Stimulated activated CD8-positive, alpha-beta memory T cell treated with anti-CD3 and anti-CD28 coated beads, Interleukin-7, amount 100 ng/mL, for 48 hours (primary cell): ENCODE measurements at regions not wholly inside any gene's neighbourhood (a gene's known extent, or its start where the extent isn't known, plus 50 kb on each side); places are given as distances from the start of the nearest gene placed in this dataset.
"Not testable (repeated sequence)": the region's sequence is repeated elsewhere in the genome, so short reads cannot be mapped to it uniquely, and the experiment has no call there.

Experiments used
- DNase-seq, 2 donors: peaks; one replicate each; pipeline ENCODE4 v3.0.0-alpha.2; 2020; ENCODE audit warnings: low read depth in 1 of 2; ENCODE audit errors: extremely low read depth in 1 of 2

DNA sequence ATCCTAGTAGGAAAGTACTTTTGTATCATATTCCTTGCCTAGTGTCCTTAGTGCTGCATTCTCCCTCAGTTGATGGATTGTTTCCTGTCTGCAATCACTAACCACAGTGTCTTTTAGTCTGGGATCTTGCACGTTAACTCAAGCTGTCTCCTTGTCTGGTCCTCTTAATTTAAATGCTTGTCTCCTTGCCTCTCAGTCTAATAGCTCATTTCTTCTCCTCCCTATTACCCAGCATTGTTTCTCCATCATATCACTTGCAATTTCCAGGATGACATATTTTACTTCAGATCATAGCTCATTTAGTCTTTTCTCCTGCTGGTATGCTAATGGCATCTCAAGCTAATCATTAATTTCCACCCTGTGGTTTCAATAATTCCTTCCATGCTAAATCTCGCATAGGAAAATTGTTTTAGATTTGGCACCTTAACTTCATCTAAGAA is 2052.0 kb upstream of the C9orf72 start:
- DNase-seq = no peak

DNA sequence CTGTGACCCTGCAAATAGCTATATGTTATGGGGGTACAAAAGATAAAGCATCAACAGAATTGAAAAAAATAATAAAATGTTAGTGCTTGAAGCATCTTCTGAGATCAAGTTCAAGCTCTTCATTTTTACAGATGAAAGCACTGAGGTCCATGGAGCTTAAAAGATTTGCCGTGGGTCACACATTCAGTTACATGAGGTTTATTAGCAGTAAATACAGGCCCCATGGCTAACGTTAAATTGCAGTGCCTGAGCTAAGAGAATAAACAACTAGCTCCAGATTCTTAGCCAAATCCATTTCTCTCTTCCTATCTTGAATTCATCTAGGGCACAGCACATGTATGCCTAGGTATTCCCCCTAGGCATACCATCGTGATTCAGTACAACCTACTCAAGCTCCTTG is 2052.7 kb upstream of the C9orf72 start:
- no peak for DNase-seq

DNA sequence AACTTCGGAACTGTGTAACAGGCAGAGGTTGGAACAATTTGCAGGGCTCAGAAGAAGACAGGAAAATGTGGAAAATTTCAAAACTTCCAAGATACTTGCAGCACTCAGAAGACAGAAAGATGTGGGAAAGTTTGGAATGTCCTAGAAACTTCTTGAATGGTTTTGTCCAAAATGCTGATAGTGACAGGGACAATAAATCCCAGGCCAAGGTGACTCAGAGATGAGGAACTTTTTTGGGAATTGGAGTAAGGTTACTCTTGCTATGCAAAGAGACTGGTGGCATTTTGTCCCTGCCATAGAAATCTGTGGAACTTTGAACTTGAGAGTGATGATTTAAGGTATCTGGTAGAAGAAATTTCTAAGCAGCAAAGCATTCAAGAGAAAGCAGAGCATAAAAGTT is 2055.6 kb upstream of the C9orf72 start:
- not testable (repeated sequence) for DNase-seq

DNA sequence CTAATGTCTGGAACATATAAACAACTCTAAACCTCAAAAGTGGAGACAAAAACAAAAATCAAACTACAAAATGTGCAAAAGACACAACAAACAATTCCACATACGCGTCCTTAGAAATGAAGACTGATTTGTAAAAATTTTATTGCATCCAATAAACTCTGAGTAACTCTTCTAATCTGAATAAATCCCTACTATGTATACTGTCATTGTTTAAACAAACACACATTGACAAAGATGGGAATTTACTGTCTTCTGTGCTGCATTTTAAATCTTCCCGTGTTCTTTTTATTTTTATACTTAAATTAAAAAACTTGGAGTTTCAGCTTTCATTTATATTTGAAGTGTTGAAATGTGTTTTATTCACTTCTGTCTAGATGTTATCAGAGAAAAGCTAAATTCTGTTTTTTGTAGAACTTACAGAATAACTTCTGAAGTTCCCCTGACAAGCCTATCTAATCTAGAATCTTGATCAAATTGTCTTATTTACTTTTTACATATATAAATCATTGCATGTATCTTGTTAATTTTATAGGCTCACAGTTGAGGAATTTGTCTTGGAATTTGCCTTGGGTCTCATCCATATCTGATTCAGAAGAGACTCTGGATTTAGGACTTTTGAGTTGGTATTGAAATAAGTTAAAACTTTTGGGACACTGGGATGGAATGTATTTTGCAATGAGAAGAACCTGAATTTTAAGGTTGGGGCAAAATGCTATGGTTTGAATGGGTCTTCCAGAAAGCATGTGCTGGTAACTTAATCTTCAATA is 2064.4 kb upstream of the C9orf72 start:
- DNase-seq = no peak

DNA sequence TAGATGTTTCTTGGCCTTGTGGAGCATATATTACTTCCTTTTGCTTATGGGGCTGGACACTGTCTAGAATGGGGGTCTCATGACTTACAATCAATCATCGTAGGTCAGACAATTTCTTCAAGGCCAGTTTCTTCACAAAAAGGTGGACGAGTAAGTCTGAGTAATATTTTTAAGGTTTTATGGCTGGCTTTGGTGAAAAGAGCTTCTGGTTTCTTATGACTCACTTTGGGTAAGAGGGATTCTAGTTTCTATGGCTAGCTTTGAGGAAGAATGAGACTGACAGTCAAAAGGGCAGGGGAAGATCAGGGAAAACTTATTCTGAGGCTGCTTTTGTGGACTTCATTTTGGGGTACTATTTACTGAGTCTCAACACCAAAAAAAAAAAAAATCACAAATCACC is 2067.2 kb upstream of the C9orf72 start:
- no peak for DNase-seq

DNA sequence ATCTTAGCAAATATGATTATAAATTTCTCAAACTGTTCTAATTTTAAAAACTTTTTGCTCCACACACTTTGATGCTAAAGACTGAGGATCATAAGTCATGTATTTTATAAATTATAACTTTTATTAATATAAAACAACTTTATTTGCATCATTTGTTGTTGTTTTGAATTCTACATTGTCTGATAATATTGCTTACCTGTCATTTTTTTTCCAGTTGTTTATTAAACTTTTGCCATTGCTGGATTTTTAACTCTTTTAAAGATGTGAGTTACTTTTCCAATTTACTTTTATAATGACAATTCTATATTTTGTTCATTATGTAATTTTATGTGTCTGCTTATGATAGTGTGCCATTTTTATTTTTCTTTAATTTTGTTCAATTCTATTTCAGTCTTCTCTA is 2071.2 kb upstream of the C9orf72 start:
- DNase-seq = no peak

DNA sequence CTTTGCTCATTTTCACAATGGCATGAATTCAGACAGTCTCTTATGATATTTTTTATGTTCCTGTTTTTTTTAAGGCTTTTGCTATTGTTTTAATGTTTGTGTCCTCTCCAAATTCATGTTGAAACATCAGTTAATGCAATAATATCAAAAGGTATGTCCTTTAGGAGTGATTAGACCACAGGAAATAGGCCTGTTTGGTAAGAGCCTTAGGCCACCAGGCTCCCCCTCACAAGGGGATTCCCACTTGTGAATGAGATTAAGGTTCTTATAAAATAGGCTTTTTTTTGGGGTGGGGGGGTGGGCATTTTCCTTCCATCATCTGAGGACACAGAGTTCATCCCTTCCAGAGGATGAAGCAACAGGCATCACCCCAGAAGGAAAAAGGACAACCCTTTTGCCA is 2074.2 kb upstream of the C9orf72 start:
- no peak for DNase-seq

DNA sequence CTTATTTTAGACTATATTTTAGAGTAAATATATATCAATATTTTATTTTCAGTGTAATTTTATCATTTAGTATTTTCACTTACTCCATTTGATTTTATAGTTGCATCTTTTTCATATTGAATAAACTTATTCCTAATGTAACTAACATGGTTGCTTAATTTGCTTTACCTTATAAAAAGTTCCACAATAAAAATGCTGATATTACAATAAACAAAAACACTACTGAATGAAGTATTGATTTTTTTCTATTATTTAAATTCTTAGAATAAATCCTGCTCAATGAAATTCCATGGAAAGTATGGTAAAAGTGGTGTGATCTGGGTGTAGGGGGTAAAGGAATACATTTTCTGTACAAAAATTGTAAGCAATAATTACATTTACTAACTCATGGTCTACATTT is 2074.9 kb upstream of the C9orf72 start:
- DNase-seq = no peak

DNA sequence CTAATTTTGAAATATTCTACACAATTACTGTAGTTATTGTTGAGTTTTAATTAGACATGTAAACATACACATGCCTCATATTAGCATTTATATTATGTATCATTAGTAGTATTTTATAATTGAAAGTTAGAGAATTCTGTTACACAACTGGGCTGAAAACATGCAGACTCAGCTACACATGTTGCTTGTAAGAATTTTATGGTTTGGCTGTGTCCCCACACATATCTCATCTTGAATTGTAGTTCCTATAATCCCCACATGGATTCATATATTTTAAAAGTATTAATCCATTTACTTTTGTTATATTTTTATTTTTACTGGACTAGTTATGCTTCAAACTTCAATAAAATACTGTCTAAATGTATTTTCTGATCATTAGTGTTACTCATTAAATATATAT is 2075.3 kb upstream of the C9orf72 start:
- DNase-seq = no peak

DNA sequence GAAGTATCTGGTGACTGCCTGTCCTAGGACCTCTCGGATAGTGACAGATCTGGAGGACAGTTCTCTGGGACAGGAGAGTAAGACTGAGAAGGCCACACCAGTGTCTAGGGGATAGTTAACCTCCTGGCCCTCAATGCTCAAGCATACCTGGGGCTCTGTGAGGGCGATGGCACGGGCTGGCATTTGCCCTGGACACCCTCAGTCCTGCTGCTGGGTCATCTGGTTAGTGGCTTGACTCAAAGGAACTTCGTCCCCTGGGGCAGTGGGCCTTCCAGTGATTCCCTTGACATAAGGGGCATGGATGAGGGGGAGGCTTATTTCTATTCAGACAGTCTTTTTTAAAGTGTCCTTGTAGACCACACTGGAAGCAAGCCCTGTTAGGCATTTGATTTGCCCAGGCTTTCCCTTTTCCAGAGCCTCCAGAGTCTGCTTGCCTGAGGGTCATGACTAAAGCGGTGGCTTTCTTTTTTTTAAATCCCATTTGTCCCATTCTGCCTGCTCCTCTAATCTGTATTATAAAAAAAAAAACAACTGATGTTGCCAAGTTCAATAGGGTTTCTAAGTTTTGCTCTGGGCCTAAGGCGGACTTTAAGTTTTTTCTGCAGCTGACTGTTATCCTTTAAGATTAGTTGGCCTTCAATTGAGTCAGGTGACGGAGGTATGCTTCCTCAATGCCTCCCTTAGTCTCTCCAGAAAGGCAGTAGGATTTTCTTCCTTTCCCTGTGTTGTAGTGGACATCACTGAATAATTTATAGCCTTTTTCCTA is 2083.5 kb upstream of the C9orf72 start:
- no peak for DNase-seq

DNA sequence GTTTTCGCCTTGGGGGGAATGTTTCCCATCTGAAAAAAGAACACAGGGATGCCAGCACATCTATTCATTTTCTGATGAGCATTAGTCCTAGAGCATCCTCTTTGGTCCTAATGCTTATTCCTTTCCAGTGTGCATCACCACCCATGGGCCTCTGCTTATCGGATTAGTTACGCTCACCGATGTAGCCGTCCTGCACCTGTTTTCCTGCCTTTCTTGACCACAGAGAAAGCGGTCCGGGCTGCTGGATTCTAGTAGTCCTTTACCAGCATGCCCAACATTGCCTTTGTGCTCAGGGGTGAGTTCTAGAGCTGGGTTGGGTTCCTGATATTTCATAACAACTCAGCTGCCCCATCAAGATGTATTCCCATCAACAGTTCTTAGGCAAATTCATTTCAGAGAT is 2084.5 kb upstream of the C9orf72 start:
- DNase-seq = no peak

DNA sequence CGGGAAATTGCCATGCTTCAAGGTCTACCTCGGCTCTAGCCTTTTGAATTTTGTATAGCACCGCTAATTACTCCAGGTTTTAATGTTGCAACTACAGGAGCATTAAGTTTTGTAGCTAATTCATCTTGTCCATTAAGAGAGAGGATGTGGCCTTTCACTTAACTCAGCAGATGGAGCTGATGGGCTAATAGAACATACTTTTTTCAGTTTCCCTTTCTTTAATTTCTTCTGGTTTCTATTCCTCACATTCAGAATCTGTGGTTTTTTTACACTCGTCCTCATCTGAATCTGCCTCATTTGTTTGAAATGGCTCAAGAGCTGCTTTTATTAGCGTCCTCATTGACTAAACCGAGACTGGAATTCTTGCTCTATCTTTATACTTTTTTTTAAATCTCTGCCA is 2085.7 kb upstream of the C9orf72 start:
- DNase-seq = no peak

DNA sequence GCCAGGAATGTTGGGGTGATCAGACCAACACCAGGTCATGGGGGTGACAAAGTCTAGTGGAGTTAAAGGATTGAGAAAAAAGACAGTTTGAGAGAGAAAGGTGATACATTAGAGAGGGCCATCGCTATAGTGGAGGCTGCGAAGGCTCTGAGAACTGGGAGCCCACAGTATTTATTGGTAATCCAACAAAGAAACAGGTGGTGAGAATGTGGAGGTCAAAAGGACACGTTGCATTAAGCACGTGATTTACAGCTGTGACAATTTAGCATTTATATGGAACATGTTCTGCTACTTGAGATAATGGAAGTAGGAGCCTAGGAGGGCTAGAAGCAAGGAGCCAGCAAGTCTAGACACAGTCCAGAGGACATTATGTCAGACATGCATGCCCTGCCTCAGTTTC is 2086.5 kb upstream of the C9orf72 start:
- DNase-seq = no peak

DNA sequence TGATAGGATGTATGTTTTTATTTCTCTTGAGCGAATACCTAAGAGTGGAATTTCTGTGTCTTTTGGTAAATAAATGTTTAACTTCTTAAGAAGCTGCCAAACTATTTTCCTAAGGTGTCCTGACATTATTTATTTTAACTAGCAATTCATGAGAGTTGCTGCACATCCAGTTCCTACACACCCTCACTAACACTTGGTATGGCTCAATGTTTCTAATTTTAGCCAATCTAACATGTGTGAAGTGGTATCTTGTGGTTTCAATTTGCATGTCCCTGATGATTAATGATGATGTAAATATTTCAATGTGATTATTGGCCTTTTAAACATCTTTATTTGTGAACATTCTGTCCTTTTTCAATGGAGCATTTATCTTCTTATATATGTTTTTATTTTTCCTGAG is 2095.5 kb upstream of the C9orf72 start:
- DNase-seq = no peak

DNA sequence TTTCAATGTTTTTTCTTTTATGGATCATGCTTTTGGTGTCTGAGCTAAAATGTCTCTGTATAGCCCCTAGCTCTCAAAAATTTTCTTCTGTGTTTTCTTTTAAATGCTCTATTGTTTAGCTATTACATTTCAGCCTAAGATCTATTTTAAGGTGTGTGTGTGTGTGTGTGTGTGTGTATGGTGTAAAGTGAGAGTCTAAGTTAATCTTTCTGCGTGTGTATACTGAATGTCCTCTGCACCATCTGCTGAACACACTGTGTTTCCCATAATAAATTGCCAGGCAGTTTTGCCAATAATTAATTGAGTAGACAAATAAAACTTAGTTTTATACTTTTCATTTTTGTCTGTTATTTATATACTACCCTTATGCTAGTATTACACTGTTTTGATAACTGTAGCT is 2096.3 kb upstream of the C9orf72 start:
- DNase-seq = no peak

DNA sequence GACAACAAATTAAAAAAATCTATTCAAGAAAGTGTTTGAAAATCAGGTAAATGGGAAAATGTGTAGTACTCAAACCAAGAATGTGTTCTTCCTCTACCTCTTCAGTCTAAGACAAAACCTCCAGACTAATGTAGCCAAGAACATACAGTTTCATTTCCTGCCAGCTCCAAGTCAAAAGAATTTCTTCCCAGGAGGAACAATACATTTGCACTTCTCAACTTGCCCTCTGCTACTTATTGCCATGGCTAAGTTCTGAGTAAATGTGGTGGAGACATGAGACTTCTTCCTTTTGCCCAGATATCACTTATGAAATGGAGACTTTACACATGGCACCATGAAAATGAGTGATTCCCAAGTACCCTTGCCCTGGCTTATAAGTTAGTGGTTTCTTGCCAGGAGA is 2112.2 kb upstream of the C9orf72 start:
- no peak for DNase-seq

DNA sequence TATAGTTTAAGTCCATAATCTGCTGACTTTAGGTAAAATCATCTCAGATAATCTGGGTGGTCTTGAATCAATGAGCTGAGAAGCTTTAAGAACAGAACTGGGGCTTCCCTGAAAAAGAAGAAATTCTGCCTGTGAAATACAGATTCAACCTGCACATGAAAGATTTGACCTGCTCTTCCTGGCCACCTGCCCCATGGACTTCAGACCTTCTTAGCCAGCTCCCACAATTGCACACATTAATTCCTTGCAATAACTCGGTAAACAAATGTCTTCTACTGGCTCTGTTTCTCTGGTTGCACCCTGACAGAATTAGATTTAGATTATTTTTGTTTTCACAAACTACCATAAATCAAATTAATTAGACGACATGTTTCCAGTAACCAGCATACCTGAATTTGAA is 2117.9 kb upstream of the C9orf72 start:
- no peak for DNase-seq

DNA sequence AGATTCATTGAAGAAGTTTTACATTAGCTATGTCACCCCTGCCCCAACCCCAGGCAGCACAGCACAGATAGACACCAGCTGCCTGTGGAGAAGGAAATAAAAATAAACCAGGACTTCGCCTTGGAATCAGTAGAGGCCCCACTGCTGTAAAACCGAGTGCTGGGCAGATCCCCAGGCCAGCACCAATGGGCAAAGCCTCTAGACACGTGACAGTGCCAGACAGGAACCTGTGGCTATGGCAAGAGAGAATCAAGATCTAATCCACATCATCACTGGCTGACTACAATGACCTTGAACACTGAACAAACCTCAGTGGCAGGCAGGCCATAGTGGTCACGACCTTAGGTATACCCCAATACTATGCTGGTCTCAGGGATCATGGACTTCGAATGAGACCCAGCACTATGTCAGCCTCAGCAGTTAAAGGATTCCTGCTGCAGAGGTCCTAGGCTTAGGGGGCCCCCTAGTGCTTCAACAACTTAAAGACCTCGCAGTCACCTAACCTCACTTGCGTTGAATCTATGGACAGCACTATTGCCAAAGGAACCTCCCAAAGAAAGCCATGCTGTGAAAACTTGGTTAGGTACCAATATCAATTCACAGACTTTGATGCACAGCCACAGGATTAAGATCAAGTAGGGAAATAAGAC is 2118.6 kb upstream of the C9orf72 start:
- no peak for DNase-seq

DNA sequence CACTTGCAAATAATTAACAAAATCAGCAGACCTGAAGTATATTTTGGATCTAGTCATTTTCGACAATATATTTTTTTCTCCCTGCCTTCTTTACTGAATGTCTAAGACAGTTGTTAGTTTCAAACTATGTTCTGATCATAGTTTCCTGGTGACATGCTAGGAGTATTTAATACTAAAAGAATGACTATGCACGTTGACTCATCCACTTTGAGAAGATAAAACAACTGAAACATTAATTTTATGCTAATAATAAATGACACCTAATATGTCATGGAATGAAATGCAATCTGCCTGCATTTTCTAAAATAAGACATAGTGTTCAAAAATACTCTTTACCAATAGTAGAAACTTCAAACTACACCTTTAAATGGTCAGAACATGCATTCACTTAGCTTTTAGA is 2123.7 kb upstream of the C9orf72 start:
- no peak for DNase-seq

DNA sequence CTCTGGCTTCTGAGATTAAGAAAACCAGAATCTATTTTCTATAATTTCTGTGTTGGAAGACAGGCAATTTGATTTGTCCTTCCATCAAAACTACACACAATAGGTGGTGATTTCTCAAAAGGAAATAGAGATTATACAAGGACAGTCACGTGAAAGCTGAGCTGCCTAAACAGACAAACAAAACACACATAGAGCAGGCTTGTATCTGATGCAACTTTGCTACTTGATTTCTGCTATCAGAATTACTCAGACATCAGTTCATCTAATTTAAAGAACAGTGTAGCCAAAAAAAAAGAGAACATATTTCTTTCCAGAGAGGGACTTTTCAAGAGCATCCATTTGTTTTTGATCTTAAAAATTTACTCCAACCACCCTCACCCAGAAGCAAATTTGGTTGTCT is 2128.3 kb upstream of the C9orf72 start:
- no peak for DNase-seq

DNA sequence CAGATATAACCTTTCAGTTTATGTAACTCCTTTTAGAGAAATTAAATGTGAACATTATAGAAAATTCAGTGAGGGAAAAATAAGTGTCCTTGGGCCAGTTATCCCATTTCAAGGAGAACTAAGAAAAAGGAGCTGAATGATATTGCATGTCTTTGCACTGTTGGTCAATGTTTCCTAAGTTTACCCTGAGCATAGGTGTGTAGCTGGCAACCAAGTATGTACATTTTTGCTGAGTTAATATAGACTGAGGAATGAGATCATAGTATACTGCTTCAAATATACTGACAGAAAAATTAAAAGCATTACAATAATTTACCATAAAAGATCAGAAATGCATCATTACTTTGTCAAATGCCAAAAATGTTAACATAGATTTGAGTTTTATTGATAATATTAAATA is 2128.7 kb upstream of the C9orf72 start:
- DNase-seq = no peak

DNA sequence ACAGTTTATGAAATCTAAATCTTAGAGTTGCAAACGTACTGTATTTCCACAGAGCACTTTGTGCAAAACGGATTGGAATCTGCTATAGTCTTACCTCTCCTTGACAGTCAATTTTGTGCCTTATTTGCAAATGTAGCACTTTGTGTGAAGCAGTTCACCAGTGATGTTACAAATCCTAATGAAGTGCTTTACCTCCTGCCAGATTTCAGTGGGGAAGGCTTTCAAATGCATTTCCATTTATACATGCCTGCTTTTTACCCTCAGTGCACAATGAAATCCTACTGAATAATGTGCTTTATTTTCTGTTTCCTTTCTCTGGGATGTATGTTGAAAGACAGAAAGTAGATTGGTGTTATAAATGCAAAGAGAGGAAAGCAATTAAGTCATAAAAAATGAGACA is 2141.6 kb upstream of the C9orf72 start:
- no peak for DNase-seq
